Frontal cortex (tissue), 3 donors: ENCODE measurements at regions not wholly inside any gene's neighbourhood (a gene's known extent, or its start where the extent isn't known, plus 50 kb on each side); places are given as distances from the start of the nearest gene placed in this dataset.
A peak's percentile ranks its signal among the peaks of the same experiment; 100 is the strongest.
"Not testable (repeated sequence)": the region's sequence is repeated elsewhere in the genome, so short reads cannot be mapped to it uniquely, and the experiment has no call there.

Source experiments
- DNase-seq, 2 donors: peaks; one replicate each; pipeline ENCODE4 v3.0.0; 2012; ENCODE audit warnings: low spot score in 2 of 2
- FAIRE-seq: peaks from 2 replicates; lab custom pipeline; 2012; peaks lifted over from hg19 to GRCh38; lab: Jason Lieb, UNC
- donor health status: control.
- donor health status: control.
- donor health status: control.

GRCh38 chr6:51202653-51203052 lies 384.0 kb downstream of the TFAP2B start:
- DNase-seq, FAIRE-seq: not testable (repeated sequence)

DNA sequence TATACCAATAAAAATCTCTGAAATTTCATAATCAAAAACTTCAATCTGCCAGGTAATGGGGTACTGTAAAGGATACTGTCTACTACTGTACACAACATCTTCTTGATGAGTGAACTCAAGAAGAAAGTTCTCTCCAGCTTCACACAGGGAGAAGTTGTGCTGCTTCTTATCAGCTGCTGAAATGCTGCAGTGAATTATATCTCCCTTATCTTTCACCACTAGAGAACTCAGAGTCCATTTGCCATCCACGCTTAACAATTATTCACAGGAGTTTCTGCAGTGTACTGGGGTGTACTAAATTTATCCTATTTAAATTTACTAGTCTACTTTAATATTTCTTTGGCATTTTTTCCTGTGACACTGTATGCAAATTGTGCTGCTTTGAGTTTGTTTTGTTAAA lies 384.8 kb downstream of the TFAP2B start:
- no peak for DNase-seq
- no peak for FAIRE-seq

GRCh38 chr6:51206686-51207085 lies 388.0 kb downstream of the TFAP2B start:
- FAIRE-seq, DNase-seq: not testable (repeated sequence)

- no peak for FAIRE-seq
- no peak for DNase-seq
These were observed 391.0 kb downstream of the TFAP2B start for GRCh38 chr6:51209651-51210050.

- FAIRE-seq, result no peak
- no peak for DNase-seq
These were observed 395.1 kb downstream of the TFAP2B start for GRCh38 chr6:51213811-51214210.

DNA sequence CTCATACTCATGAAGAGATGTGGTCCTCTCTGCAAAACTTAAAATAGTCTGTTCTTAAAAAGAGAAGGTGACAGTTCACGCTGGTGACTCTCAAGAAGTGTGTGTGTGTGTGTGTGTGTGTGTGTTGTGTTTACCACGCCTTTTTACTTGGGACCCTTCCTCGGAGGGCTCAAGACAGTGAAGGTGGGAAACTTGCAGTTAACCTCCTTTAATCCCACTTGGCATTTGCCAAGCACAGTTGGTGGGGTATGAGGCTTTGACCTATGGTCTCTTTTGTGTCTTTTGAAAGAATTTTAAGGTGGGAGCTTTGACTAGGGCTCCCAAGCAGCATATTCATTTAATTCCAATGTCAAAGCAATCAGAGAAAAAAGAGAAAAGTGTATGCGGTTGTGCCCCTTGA lies 395.8 kb downstream of the TFAP2B start:
- DNase-seq (no peak), FAIRE-seq (no peak)

GRCh38 chr6:51218181-51218580 lies 399.5 kb downstream of the TFAP2B start:
- no peak for FAIRE-seq
- DNase-seq, result no peak

- FAIRE-seq, DNase-seq: not testable (repeated sequence)
These were observed 406.0 kb downstream of the TFAP2B start for GRCh38 chr6:51224580-51225240.

DNA sequence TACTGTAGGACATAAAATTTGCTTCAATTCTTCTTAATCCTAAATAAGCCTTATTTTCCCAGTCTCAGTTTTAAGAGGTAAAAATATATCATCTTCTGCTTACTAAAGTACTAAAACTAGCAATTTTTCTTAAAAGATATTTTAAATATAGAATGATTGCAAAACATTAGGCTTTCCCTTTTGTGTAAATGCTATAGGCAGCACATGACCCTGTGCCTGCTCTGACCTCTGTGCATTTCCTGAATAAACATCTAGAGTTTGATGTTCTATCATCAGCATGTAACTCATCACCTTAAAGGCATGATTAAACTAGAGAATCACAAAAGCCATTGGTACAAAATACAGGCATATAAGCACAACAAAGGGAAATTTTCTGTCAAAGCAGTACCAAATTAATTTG lies 422.7 kb downstream of the TFAP2B start:
- no peak for FAIRE-seq
- no peak for DNase-seq

- no peak for DNase-seq
- FAIRE-seq, result no peak
These were observed 431.1 kb downstream of the TFAP2B start for GRCh38 chr6:51249798-51250197.

GRCh38 chr6:51250317-51250716 lies 431.6 kb downstream of the TFAP2B start:
- DNase-seq (no peak), FAIRE-seq (no peak)

GRCh38 chr6:51257938-51258337 lies 439.3 kb downstream of the TFAP2B start:
- FAIRE-seq, result no peak
- no peak for DNase-seq

DNA sequence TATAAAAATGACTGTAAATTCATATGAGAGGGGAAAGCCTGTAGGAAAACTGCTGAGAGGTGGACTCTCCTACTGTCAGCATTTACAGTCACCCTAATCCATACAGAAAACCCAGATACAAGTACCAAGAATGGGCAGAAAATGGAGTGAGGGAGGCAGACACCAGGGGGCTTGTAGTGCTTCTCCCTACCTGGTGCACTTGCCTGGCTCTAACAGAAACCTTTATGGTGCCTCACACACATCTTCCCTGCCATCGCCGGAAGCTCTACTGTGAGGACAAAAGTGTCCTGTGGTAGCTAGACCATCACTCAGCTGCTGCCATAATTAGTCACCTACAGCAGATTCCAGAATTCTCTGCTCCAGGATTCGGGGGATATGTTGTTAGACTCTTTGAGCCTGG lies 441.3 kb downstream of the TFAP2B start:
- no peak for DNase-seq
- no peak for FAIRE-seq

DNA sequence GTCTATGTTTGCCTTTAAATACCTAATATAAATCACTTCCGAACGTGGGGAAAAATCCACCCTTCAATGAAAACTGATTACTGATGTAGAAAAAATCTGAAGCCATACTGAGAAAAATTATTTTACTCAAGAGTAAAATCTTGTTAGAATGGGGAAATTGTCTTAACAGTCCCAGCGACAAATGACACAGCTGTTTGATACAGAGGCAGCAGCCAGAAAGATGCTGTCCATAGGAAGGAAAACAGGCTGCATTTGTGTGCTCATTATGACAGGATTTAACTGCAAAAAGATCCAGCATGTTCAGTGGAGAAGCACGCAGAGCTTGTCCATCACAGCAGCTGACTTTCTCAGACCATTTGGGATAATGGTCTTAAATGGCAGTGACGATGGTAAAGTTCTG lies 443.0 kb downstream of the TFAP2B start:
- DNase-seq (no peak), FAIRE-seq (no peak)

DNA sequence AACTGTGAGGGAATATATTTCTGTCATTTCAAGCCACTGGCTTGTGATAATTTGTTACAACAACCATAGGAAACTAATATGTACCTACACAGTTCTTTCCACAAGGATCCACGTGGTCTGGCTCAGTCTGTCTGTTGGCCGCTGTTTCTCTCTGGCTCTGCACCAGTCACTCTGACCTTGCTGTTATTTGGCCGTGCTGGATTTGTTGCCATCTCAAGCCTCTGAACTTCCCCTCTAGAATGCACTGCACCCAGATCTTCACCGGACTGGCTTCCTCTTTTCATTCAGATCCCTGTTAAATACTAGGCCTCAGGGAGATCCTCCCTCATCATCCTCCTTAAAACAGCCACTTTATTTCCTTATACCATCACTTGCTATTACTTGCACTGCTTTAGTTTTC lies 446.8 kb downstream of the TFAP2B start:
- DNase-seq (no peak), FAIRE-seq (no peak)

- FAIRE-seq (no peak), DNase-seq (no peak)
These were observed 447.9 kb downstream of the TFAP2B start for GRCh38 chr6:51266604-51267003.

- no peak for DNase-seq
- FAIRE-seq, result no peak
These were observed 450.0 kb downstream of the TFAP2B start for GRCh38 chr6:51268666-51269065.

GRCh38 chr6:51269876-51270275 lies 451.2 kb downstream of the TFAP2B start:
- DNase-seq (no peak), FAIRE-seq (no peak)

- FAIRE-seq (no peak), DNase-seq (no peak)
These were observed 452.9 kb downstream of the TFAP2B start for GRCh38 chr6:51271615-51272014.

DNA sequence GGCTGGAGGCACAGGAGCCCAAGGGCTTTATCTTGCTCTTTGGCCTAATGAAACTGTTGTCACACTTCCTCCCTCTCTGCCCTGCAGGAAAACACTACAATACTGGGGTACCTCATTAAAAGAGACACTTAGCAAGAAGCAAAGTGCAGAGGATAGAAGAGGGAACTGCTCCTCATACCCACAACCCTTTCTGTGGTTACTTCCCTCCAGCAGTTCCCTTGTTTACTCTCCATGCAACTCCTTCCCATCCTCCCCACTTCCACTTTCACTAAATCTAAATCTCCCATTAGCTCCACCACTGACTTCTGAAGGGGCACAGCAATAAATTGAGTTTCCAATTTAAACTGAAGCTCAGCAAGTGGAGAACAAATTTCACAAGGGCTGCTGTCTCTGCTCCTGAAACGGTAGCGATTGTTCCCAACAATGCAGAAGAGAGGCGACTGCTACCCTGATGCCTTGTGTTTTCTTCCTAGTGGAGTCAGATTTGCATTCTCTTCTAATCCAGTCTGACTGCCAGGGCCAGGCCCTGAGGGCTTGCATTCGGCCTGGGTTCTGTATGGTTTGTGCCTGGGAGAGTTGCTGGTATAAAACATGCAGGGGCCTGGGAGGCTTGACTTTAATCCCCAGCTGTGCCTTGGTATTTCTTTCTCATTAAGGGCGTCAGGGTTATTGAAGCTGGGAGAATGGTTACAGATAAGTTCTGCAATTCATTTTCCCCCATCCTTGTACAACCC lies 454.7 kb downstream of the TFAP2B start:
- DNase-seq, result no peak
- no peak for FAIRE-seq

GRCh38 chr6:51277474-51277873 lies 458.8 kb downstream of the TFAP2B start:
- FAIRE-seq (no peak), DNase-seq (no peak)

GRCh38 chr6:51282026-51282425 lies 463.4 kb downstream of the TFAP2B start:
- FAIRE-seq (peak; percentile 15), DNase-seq (no peak)
